ENCODE measurements at regions not wholly inside any gene's neighbourhood (a gene's known extent, or its start where the extent isn't known, plus 50 kb on each side); places are given as distances from the start of the nearest gene placed in this dataset.

DNA sequence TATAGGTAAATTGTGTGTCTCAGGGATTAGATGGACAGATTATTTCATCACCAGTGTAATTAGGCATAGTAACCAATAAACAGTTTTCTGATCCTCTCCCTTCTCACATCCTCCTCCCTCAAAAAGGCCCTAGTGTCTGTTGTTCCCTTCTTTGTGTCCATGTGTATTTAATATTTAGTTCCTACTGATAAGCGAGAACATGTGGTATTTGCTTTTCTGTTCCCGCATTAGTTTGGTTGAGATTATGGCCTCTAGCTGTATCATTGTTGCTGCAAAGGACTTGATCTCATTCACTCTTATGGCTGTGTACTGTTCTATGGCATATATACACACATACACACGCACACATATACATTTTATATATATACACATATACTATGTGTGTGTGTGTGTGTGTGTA is 866.2 kb downstream of the CCDC85A start:
- TF ChIP-seq EZH2phosphoT487 (IDR thresholded peaks at IDR 0.05; ENCODE audit: borderline replicate concordance) (no peak), CTCF (conservative IDR thresholded peaks at IDR 0.05; ENCODE audit: low read length) (no peak)
